Activated CD4-positive, alpha-beta T cell treated with anti-CD3 and anti-CD28 coated beads, Interleukin-2, amount 50 U/mL, for 48 hours (primary cell): ENCODE measurements at regions not wholly inside any gene's neighbourhood (a gene's known extent, or its start where the extent isn't known, plus 50 kb on each side); places are given as distances from the start of the nearest gene placed in this dataset.
"Not testable (repeated sequence)": the region's sequence is repeated elsewhere in the genome, so short reads cannot be mapped to it uniquely, and the experiment has no call there.

Experiments
- DNase-seq, 2 experiments: peaks; one replicate each; pipeline ENCODE4 v3.0.0-alpha.2; 2020

- no peak for DNase-seq
Observed at GRCh38 chr2:49465157-49465831, 311.0 kb upstream of the FSHR start.

GRCh38 chr2:49459314-49459993 lies 305.1 kb upstream of the FSHR start:
- no peak for DNase-seq

GRCh38 chr2:49444005-49444404 lies 289.7 kb upstream of the FSHR start:
- DNase-seq = no peak

- DNase-seq = no peak
Observed at GRCh38 chr2:49426996-49427395, 272.7 kb upstream of the FSHR start.

GRCh38 chr2:49416252-49416651 lies 261.9 kb upstream of the FSHR start:
- DNase-seq = no peak

GRCh38 chr2:49404108-49404507 lies 249.8 kb upstream of the FSHR start:
- DNase-seq = no peak

- DNase-seq = no peak
Observed at GRCh38 chr2:49403637-49404036, 249.3 kb upstream of the FSHR start.

- DNase-seq = no peak
Observed at GRCh38 chr2:49379406-49379805, 225.1 kb upstream of the FSHR start.

- DNase-seq = no peak
Observed at GRCh38 chr2:49371128-49371701, 216.9 kb upstream of the FSHR start.

- DNase-seq = no peak
Observed at GRCh38 chr2:49369650-49370049, 215.3 kb upstream of the FSHR start.

GRCh38 chr2:49369101-49369500 lies 214.8 kb upstream of the FSHR start:
- no peak for DNase-seq

GRCh38 chr2:49367003-49367402 lies 212.7 kb upstream of the FSHR start:
- no peak for DNase-seq

GRCh38 chr2:49360407-49360767 lies 206.1 kb upstream of the FSHR start:
- no peak for DNase-seq

GRCh38 chr2:49359721-49360406 lies 205.5 kb upstream of the FSHR start:
- no peak for DNase-seq

GRCh38 chr2:49355611-49356010 lies 201.3 kb upstream of the FSHR start:
- DNase-seq = no peak

GRCh38 chr2:49351560-49351959 lies 197.2 kb upstream of the FSHR start:
- no peak for DNase-seq

GRCh38 chr2:49343638-49344037 lies 189.3 kb upstream of the FSHR start:
- no peak for DNase-seq

- DNase-seq = no peak
Observed at GRCh38 chr2:49342156-49342555, 187.8 kb upstream of the FSHR start.

GRCh38 chr2:49335546-49335945 lies 181.2 kb upstream of the FSHR start:
- no peak for DNase-seq

- DNase-seq = no peak
Observed at GRCh38 chr2:49332415-49332814, 178.1 kb upstream of the FSHR start.

- no peak for DNase-seq
Observed at GRCh38 chr2:49318531-49318930, 164.2 kb upstream of the FSHR start.

GRCh38 chr2:49309461-49309860 lies 155.1 kb upstream of the FSHR start:
- no peak for DNase-seq

- no peak for DNase-seq
Observed at GRCh38 chr2:49306925-49307324, 152.6 kb upstream of the FSHR start.

GRCh38 chr2:49298693-49299092 lies 144.4 kb upstream of the FSHR start:
- DNase-seq = not testable (repeated sequence)
